ENCODE measurements at regions not wholly inside any gene's neighbourhood (a gene's known extent, or its start where the extent isn't known, plus 50 kb on each side); places are given as distances from the start of the nearest gene placed in this dataset.

- TF ChIP-seq CTCF (conservative IDR thresholded peaks at IDR 0.05; ENCODE audit: low read depth, low read length), result no peak
- TF ChIP-seq EZH2 (IDR thresholded peaks at IDR 0.05; ENCODE audit: low read length, unreplicated experiment), result no peak
Measured at GRCh38 chr9:90737742-90738141, 63.9 kb upstream of the SYK start.

Measured in PC-3 (cell line).